Left colon (tissue), 2 donors: ENCODE measurements at regions not wholly inside any gene's neighbourhood (a gene's known extent, or its start where the extent isn't known, plus 50 kb on each side); places are given as distances from the start of the nearest gene placed in this dataset.

Experiments used
- ATAC-seq: fragments of 200-7000 bp; cut with Tn5 transposase; one replicate; pipeline ENCODE4 v1.9.1; 2020; ENCODE audit warnings: mild to moderate bottlenecking, moderate library complexity
- DNase-seq, 2 donors: peaks; one replicate each; pipeline ENCODE4 v3.0.0-alpha.2; 2020
- intact Hi-C, 2 donors: fragments of 100-400 bp; cut with DNase I in 1 of 2; cut with micrococcal nuclease in 1 of 2; formaldehyde crosslinking; loops; one replicate each; pipeline versions ENCODE4 v1.11.2 to v1.14.0; 2022; cut with DNase I, micrococcal nuclease
- donor health status: DM: no; HTN: no; CAD: no.
- donor health status: DM: yes; HTN: yes; CAD: no.

DNA sequence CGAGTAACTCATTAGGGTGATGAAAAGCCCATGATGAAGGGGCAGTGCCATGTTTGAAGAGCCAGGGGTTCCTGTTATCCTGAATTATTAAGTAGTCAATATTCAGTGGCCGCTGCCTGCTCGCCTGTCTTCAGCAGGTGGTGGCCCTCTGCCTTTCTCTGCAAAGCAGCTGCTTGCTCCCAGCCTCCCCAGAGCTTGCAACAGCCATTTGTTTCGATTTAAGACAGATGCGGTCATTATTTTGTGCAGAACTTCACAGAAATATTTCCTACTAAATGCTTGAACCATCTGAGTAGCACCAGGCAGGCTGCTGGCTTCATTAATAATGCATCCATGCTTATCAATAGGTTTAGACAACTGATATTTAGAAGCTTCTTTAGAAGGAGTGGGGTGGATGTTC, 104.3 kb upstream of the TTC29 start:
- intact Hi-C loops = no loop called here
- no peak for ATAC-seq

GRCh38 chr4:147050356-147050765, 104.7 kb upstream of the TTC29 start:
- DNase-seq (no peak), ATAC-seq (no peak)
- intact Hi-C loops = no loop called here

More for the DNA sequence above, 104.3 kb upstream of the TTC29 start:
- no peak for DNase-seq

DNA sequence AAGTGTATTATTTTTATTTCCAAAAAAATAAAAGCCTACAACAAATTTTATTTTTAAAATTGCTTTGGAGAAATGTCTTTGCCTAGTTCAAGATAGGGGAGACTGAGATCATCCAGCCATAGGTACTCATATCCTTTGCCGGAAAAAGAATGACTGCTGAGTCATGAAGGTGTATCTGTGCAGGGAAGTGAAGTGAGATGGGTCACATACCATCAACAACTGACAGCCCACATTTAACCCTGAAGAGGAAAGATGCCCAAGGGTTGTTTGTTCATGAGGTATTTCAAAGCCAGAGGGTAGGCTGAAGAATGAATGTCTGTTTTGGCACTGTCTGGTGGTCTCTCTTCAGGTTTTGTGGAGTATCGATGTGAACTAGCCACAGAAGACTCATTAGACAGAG, 106.7 kb upstream of the TTC29 start:
- ATAC-seq (no peak), DNase-seq (no peak)
- intact Hi-C loops = no loop called here

DNA sequence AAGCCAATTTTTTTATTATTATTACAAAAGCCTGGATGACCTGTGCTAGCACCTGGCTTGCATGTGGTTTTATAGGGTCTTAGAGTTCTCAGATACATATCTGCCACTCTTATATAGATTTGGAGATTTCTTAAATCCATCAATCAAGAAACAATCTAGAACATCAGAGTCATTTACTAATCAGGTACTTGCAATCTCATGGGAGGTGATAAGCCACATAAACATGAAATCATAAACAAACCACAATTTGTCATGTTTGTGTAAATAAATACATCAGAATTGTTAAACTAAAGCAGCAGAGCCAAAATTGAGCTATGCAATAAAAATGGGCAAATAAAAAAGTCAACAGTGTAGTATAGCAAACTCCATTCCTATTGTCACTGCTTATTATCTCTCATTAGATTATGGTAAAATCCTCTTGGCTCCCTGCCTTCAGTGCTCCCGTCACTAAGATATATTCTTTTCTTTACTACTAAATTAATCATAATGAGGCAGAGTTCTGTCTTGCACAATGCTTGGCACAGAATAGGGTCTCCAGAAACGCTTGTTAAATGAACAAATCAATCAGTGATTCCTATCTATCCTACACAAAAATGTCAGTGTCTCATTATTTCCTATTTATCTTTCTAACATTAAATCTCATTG, 108.7 kb upstream of the TTC29 start:
- intact Hi-C loops = no loop called here
- ATAC-seq (no peak), DNase-seq (no peak)

DNA sequence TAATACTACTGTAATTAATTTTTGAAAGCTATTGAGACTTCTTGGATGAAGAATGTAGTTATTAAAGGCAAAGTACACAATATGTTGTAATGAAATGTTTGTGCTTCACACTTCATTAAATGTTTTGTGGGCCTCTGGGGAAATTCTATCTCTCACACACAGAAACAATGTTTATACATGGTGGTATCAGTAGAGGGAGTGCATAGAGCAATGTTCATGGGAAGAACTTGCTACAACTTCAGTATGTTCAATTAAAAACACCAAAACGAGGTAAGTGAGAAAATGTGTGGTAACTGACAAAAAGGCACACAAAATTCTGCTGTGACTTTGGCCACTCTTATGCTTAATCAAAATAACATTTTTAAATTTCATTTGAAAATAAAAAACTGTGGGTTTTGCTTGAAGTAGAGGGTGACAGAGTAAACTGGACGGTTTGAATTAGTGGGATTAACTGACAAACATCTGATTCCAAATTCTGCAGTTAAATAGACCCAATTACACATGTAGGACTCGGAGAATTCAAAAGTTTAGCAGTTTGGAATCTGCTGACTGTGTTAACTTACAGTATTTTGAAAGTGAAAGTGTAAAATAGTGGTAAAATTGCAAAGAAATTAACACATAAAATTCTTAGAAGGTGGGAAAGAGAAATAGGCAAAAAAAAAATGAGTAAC, 111.4 kb upstream of the TTC29 start:
- no peak for DNase-seq
- no peak for ATAC-seq
- intact Hi-C loops = no loop called here

DNA sequence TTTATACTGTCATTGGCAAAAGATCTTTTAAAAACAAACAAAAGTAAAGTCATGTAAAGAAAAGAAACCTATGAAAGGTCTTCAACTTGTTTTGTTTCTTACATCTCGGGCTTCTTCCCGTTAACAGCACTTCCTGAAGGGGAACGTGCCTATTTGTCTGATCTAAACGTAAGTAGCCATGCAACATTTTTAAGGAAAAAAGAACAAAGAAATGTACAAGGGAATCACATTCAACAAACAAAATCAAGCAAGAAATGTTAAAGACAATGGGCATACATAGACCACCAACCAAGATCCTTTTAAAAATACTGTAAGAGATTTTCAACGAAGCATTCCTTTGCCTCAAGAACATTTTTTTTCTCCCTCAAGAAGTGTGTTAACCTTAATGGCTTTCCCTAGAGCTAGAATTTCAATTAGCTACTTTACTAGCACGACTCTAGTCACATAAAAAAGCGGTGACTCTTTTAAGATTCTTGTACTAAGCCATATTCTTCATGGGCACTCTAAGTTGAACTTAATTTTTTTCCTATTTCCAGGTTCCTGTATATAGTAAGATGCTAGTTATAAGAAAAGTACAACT, 112.0 kb upstream of the TTC29 start:
- intact Hi-C loops = no loop called here
- DNase-seq (no peak), ATAC-seq (no peak)

- ATAC-seq (no peak), DNase-seq (no peak)
- intact Hi-C loops = no loop called here
Observed at GRCh38 chr4:147059064-147059731, 113.5 kb upstream of the TTC29 start.

- intact Hi-C loops = no loop called here
- ATAC-seq (no peak), DNase-seq (no peak)
Observed at GRCh38 chr4:147060151-147060931, 114.7 kb upstream of the TTC29 start.

DNA sequence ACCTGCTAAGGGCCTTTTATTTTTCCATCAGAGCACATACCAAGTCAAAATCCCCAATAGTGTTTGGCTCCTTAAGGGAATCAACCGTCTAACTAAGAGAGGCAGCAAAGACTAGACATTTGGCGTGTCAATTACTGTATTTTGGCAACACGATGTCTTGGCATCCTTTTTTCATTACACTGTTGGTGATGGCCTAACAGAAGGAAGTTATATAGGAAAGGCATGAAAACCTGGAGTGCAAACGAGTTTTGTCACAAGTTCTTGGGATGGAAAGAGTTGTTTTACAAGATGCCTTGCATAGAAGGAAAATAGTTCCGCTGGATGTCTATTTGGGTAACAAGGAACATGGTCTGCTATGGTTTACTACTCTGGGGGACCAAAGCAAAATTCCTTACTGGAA, 119.2 kb upstream of the TTC29 start:
- no peak for DNase-seq
- ATAC-seq = no peak
- intact Hi-C loops = no loop called here

DNA sequence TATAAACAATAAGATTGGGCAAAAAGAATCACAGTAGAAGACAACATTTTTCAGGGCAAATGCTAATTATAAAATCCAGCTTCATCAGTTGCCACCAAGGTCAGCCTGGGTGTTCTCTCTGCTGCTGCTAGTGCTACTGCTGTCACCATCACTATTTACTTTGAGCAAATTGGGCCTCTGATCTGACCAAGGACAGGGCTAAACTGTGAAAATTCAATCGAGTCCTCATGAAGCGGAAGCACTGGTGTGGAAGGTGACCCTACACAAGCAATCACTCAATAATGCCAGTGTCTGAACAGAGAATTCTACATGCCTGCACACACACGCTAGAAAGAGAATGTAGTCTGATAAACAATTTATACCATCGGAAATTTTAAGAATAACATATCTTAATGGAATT, 122.9 kb upstream of the TTC29 start:
- ATAC-seq (no peak), DNase-seq (no peak)
- intact Hi-C loops = no loop called here

DNA sequence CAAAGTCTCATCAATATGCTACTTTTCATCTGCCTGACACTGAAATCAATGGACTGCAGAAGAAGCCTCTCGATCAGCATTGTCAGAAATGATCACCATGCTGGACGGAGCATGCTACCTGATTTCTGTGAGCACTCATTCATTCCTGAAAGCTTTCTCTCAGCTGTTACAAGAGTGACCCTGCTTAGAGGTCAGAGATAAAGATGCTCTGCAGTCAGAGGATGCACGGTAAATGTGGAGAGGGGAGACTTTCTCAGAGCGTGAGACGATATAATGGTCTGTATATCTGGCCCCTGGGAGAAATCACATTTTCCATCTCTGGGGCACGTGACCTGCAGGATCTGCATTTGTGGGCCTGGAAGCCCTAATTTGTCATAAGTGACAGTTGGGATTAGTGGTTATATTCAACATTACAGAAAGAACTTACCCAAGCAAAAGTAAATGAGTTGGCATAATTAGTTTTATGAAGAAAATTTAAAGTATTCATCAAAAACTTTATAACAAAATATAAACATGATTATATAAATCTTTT, 125.6 kb upstream of the TTC29 start:
- DNase-seq = no peak
- no peak for ATAC-seq
- intact Hi-C loops = no loop called here

DNA sequence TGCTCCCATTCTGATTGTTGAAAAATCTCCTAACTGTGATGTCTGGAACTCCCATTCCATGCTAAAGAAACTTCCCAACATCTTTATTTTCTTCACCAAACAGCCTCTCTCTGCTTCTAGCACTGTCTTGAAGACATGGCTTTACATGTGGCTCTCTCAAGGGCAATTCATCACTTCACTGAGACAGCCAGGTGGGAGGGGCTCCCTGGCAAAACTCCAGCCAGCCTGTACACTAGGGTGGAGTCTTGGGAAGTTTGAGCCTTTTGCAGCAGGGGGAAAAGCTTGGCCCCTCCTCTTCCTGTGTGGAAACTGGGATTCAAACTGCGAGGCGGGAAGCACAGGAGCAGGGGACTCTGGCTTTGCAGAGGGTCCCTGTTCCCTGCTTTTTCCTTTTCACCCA, 130.5 kb upstream of the TTC29 start:
- DNase-seq = peak in 1 of 2 donors; percentile 26
- no peak for ATAC-seq
- intact Hi-C loops = no loop called here

DNA sequence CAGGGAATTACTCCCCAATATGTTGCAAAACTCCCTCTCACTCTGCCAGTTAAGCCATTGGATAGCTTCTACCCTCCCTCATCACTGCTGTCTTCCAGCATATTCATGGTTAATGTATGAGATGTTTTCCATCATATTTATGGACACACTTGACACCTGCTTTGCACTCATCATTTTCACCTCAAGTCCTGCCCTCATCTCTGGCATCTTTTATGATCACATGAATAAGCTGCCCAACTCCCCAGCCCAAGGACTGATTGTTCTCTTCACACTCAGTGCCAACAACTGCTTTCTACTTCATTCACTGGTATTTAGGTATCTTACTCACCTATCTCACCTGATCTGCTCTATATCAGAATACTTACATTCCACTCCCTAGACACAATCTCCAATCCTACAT, 131.1 kb upstream of the TTC29 start:
- DNase-seq (no peak), ATAC-seq (no peak)
- intact Hi-C loops = no loop called here

DNA sequence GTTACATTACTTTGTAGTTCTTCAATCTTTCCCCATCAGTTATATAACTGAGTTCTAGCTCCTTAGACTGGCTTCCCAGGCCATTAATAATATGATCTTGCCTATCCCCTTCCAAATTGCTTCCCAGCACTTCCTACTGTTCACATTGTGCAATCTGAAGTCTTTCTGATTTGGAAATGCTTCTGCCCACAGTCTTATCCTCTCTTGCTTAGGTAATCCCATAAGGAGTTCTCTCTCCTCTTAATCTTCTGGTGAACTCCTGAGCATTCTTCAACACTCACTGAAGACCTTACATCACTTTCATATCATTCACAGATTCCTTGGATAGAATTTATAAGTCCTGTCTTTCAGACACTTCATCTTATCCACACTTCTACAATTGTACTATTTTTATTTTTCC, 132.7 kb upstream of the TTC29 start:
- ATAC-seq (no peak), DNase-seq (no peak)
- intact Hi-C loops = no loop called here

DNA sequence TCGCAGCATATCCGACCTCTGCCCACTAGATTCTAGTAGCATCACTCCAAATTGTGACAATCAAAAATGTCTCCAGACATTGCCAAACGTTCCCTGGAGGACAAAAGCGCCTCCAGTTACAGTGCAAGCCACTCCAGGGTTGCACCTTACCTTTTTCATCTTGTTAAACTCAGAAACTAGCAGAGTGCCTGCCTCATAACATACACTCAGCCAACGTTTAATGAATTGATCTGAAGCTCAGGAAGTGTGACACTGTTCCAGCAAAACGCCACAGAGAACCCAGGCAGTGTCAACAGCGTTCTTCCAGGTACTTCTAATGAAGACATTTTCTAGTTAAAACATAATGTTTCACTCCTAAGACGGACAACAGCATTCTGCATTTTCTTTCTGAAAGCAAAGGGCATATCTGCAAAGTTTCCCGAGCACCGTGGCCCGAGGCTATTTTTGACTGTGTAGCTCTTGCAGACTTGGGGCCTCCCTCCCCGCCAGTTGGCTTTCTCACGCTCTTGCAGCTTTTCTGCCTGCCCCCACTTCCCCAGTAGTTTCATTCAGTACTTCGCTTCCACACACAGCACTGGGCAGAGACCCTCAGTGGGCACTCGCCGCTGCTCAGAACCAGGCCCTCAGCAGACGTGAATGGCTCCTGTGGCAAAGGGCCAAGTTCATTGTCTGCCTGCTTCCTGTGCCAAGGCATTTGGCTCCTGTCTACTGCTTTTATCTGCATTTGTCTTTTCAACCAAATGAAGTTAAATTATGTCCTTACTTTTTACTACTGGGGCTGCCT, 133.4 kb upstream of the TTC29 start:
- DNase-seq (no peak), ATAC-seq (no peak)
- intact Hi-C loops = no loop called here

GRCh38 chr4:147084861-147085260, 139.2 kb upstream of the TTC29 start:
- intact Hi-C loops = no loop called here
- ATAC-seq (no peak), DNase-seq (no peak)

DNA sequence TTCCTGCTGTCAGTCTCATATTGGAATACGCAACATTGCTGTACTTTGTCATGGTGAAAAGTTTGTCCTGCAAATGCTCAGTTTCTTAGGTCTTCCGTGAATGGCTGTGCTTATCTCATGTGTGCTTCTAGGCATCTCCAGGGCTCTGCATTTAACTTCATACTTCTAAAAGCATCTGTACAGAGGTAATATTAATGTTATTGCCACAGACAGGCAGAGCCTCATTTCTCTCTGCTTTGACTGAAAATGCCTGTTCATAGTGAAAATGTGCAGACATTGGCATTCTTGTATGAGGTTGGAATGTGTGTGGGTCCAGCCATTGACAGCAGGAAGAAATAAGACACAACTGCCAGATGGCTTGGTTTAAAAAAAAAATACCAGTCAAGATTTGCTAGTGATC, 140.1 kb upstream of the TTC29 start:
- intact Hi-C loops = no loop called here

GRCh38 chr4:147088146-147088545, 142.5 kb upstream of the TTC29 start:
- DNase-seq = no peak
- intact Hi-C loops = no loop called here
- ATAC-seq = no peak

More for the DNA sequence above, 140.1 kb upstream of the TTC29 start:
- no peak for DNase-seq
- ATAC-seq = no peak
